IMR-90 (cell line): ENCODE measurements at regions not wholly inside any gene's neighbourhood (a gene's known extent, or its start where the extent isn't known, plus 50 kb on each side); places are given as distances from the start of the nearest gene placed in this dataset.

Source experiments
- ATAC-seq: fragments of 200-7000 bp; cut with Tn5 transposase; 2 replicates; pipeline ENCODE4 v1.9.1; 2020; ENCODE audit warnings: low read depth, mild to moderate bottlenecking, moderate library complexity
- BruUV-seq: library from RNA; stranded (reverse); fragments of 400-500 nt; replicated peaks from 2 replicates; lab custom pipeline; 2021; lab: Mats Ljungman, UMichigan
- CTCF ChIA-PET: fragments of 300-600 bp; formaldehyde crosslinking; extraction: SDS; loops from one replicate; lab custom pipeline; 2021; ENCODE audit warnings: antibody characterized with exemption; lab: Yijun Ruan, JAX
- POLR2A ChIA-PET: fragments of 300-600 bp; sonication (Branson Sonifier 250); formaldehyde crosslinking; loops from one replicate; lab custom pipeline; 2022; ENCODE audit warnings: antibody characterized with exemption; ENCODE audit not compliant: unreplicated experiment; lab: Charles Lee
- DNase-seq: peaks from one replicate; pipeline ENCODE4 v3.0.0; 2013
- H2AFZ ChIP-seq: replicated peaks from 2 replicates; pipeline ENCODE3; 2013; ENCODE audit warnings: low read length, mild to moderate bottlenecking; ENCODE audit not compliant: poor library complexity
- H2AK5ac ChIP-seq: 2 replicates; pipeline ENCODE4 v1.6.1; 2013; ENCODE audit warnings: low read depth, low read length, inconsistent platforms
- H2AK9ac ChIP-seq: replicated peaks from 2 replicates; pipeline ENCODE3; 2013; ENCODE audit warnings: mild to moderate bottlenecking, low read depth, low read length, moderate library complexity; ENCODE audit not compliant: poor library complexity
- H2BK120ac ChIP-seq: 2 replicates; pipeline ENCODE4 v1.6.1; 2013; ENCODE audit warnings: low read depth, low read length, inconsistent platforms
- H2BK15ac ChIP-seq: 3 replicates; pipeline ENCODE4 v1.6.1; 2013; ENCODE audit warnings: low read depth, low read length, inconsistent platforms
- H2BK20ac ChIP-seq: 2 replicates; pipeline ENCODE4 v1.6.1; 2013; ENCODE audit warnings: low read depth, mild to moderate bottlenecking, inconsistent platforms, low read length, moderate library complexity
- H2BK5ac ChIP-seq: 2 replicates; pipeline ENCODE4 v1.6.1; 2013; ENCODE audit warnings: mild to moderate bottlenecking, low read depth, low read length, inconsistent platforms; ENCODE audit not compliant: poor library complexity, severe bottlenecking
- H3K14ac ChIP-seq: replicated peaks from 2 replicates; pipeline ENCODE4 v1.6.1; 2013; ENCODE audit warnings: low read depth, low read length, inconsistent platforms
- H3K18ac ChIP-seq: 2 replicates; pipeline ENCODE4 v1.6.1; 2013; ENCODE audit warnings: low read depth, low read length, control low read depth
- H3K23ac ChIP-seq: 2 replicates; pipeline ENCODE4 v1.6.1; 2013; ENCODE audit warnings: low read depth, low read length, inconsistent platforms
- H3K27ac ChIP-seq: 2 replicates; pipeline ENCODE4 v1.5.1; 2013; ENCODE audit warnings: mild to moderate bottlenecking, control low read depth, low read length; ENCODE audit not compliant: insufficient read depth
- H3K27me3 ChIP-seq: 2 replicates; pipeline ENCODE4 v1.6.1; 2013; ENCODE audit warnings: low read length; ENCODE audit not compliant: control insufficient read depth, insufficient read depth
- H3K36me3 ChIP-seq: 2 replicates; pipeline ENCODE4 v1.6.1; 2013; ENCODE audit warnings: low read length, mixed read lengths; ENCODE audit not compliant: control insufficient read depth, insufficient read depth
- H3K4ac ChIP-seq: 2 replicates; pipeline ENCODE4 v1.6.1; 2013; ENCODE audit warnings: low read depth, low read length, inconsistent platforms
- H3K4me1 ChIP-seq: 2 replicates; pipeline ENCODE4 v1.6.1; 2013; ENCODE audit warnings: low read length, mixed read lengths; ENCODE audit not compliant: control insufficient read depth, insufficient read depth
- H3K4me2 ChIP-seq: 2 replicates; pipeline ENCODE4 v1.6.1; 2013; ENCODE audit warnings: low read depth, mild to moderate bottlenecking, control low read depth, low read length, moderate library complexity
- H3K4me3 ChIP-seq: 2 replicates; pipeline ENCODE4 v1.5.1; 2013; ENCODE audit warnings: low read depth, mild to moderate bottlenecking, control low read depth, low read length, moderate library complexity; ENCODE audit not compliant: insufficient read depth
- H3K56ac ChIP-seq: 2 replicates; pipeline ENCODE4 v1.6.1; 2013; ENCODE audit warnings: low read length, inconsistent platforms; ENCODE audit not compliant: insufficient read depth; ENCODE audit errors: extremely low read depth
- H3K79me1 ChIP-seq, 2 experiments: 2 replicates each; pipeline ENCODE4 v1.6.1; 2013; ENCODE audit warnings: low read length in 2 of 2, inconsistent platforms in 1 of 2, low read depth in 1 of 2
- H3K9ac ChIP-seq: 2 replicates; pipeline ENCODE4 v1.6.1; 2013; ENCODE audit warnings: low read depth, low read length, control low read depth
- H3K9me1 ChIP-seq: 2 replicates; pipeline ENCODE4 v1.6.1; 2013; ENCODE audit warnings: low read length, inconsistent platforms; ENCODE audit not compliant: insufficient read depth
- H3K9me3 ChIP-seq: 2 replicates; pipeline ENCODE4 v1.6.1; 2013; ENCODE audit warnings: low read length; ENCODE audit not compliant: control insufficient read depth, insufficient read depth
- H4K20me1 ChIP-seq: 2 replicates; pipeline ENCODE4 v1.6.1; 2013; ENCODE audit warnings: low read length, inconsistent platforms; ENCODE audit not compliant: insufficient read depth
- H4K5ac ChIP-seq: 2 replicates; pipeline ENCODE4 v1.6.1; 2013; ENCODE audit warnings: mild to moderate bottlenecking, low read depth, low read length, control low read depth
- H4K8ac ChIP-seq, 2 experiments: 2 replicates each; pipeline ENCODE4 v1.6.1; 2013; ENCODE audit warnings: low read depth in 2 of 2, low read length in 2 of 2, control low read depth in 1 of 2, inconsistent platforms in 1 of 2
- H4K91ac ChIP-seq: 2 replicates; pipeline ENCODE4 v1.6.1; 2013; ENCODE audit warnings: low read depth, low read length, inconsistent platforms; ENCODE audit not compliant: insufficient read depth
- BHLHE40 ChIP-seq: fragments of 150-350 bp; IDR thresholded peaks from 2 replicates; pipeline ENCODE4 v1.6.1; 2016; ENCODE audit warnings: mild to moderate bottlenecking, low read depth, low read length
- CEBPB ChIP-seq: IDR thresholded peaks from 2 replicates; pipeline ENCODE4 v1.6.1; 2012; ENCODE audit warnings: low read depth, low read length, improper control_type of control experiment
- CHD1 ChIP-seq: IDR thresholded peaks from 2 replicates; pipeline ENCODE4 v1.6.1; 2012; ENCODE audit warnings: low read depth, low read length, improper control_type of control experiment
- CTCF ChIP-seq: conservative IDR thresholded peaks from 2 replicates; pipeline ENCODE4 v1.5.1; 2012; ENCODE audit warnings: mild to moderate bottlenecking, low read depth, low read length, improper control_type of control experiment
- ELK1 ChIP-seq: fragments of 150-350 bp; IDR thresholded peaks from 2 replicates; pipeline ENCODE4 v1.6.1; 2016; ENCODE audit warnings: low read depth, mild to moderate bottlenecking, low read length, moderate library complexity, borderline replicate concordance
- FOS ChIP-seq: fragments of 150-350 bp; IDR thresholded peaks from 2 replicates; pipeline ENCODE4 v1.6.1; 2016; ENCODE audit warnings: low read depth, low read length
- MAFK ChIP-seq: IDR thresholded peaks from 2 replicates; pipeline ENCODE4 v1.6.1; 2012; ENCODE audit warnings: low read depth, low read length, improper control_type of control experiment
- MAZ ChIP-seq: IDR thresholded peaks from 2 replicates; pipeline ENCODE4 v1.6.1; 2012; ENCODE audit warnings: low read depth, mild to moderate bottlenecking, low read length, improper control_type of control experiment, moderate library complexity, borderline replicate concordance
- MXI1 ChIP-seq: IDR thresholded peaks from 2 replicates; pipeline ENCODE4 v1.6.1; 2012; ENCODE audit warnings: low read depth, mild to moderate bottlenecking, low read length, moderate library complexity, borderline replicate concordance
- NFE2L2 ChIP-seq: fragments of 150-350 bp; IDR thresholded peaks from 2 replicates; pipeline ENCODE4 v1.6.1; 2016; ENCODE audit warnings: low read depth, mild to moderate bottlenecking, low read length
- RAD21 ChIP-seq: IDR thresholded peaks from 2 replicates; pipeline ENCODE4 v1.6.1; 2012; ENCODE audit warnings: low read length, improper control_type of control experiment
- RCOR1 ChIP-seq: IDR thresholded peaks from 2 replicates; pipeline ENCODE4 v1.6.1; 2012; ENCODE audit warnings: mild to moderate bottlenecking, low read length, improper control_type of control experiment; ENCODE audit not compliant: insufficient replicate concordance
- SMC3 ChIP-seq: fragments of 150-350 bp; IDR thresholded peaks from 2 replicates; pipeline ENCODE4 v1.6.1; 2016; ENCODE audit warnings: low read depth, mild to moderate bottlenecking, antibody characterized with exemption, low read length, moderate library complexity
- USF2 ChIP-seq: fragments of 150-350 bp; IDR thresholded peaks from 2 replicates; pipeline ENCODE4 v1.6.1; 2017; ENCODE audit warnings: mild to moderate bottlenecking, antibody characterized with exemption, low read length, low read depth
- WGBS, 2 experiments: methylation state at CpG; one replicate each; pipeline versions ENCODE4 v1.1.5 to v1.1.7; 2013; ENCODE audit warnings: missing lambda C conversion rate in 2 of 2; ENCODE audit not compliant: insufficient read length in 1 of 2; ENCODE audit errors: extremely low coverage in 2 of 2; 5-methylcytosine and 5-hydroxymethylcytosine counted together
- dilution Hi-C: fragments of 300-500 bp; cut with HindIII; formaldehyde crosslinking; loops from one replicate; pipeline ENCODE4 v1.14.3; 2018; ENCODE audit warnings: low sequenced_read_pairs; ENCODE audit not compliant: unreplicated experiment
- in situ Hi-C: fragments of 300-500 bp; cut with MboI; formaldehyde crosslinking; loops from 3 replicates; pipeline ENCODE4 v1.14.3; 2019; ENCODE audit warnings: low sequenced_read_pairs, inconsistent platforms, mixed read lengths
- intact Hi-C: fragments of 100-400 bp; cut with micrococcal nuclease; formaldehyde crosslinking; loops from 2 replicates; pipeline ENCODE4 v1.10.0; 2022

GRCh38 chr16:77064037-77064436, 127.0 kb upstream of the MON1B start:
- in situ Hi-C loops, result no loop called here
- intact Hi-C loops, result no loop called here
- H2AK9ac ChIP-seq, result no peak overlapping the region
- H2AK5ac ChIP-seq, result no peak overlapping the region
- no peak overlapping the region for H2AFZ ChIP-seq
- ChIA-PET POLR2A (no interaction called here), CTCF (no interaction called here)
- no peak overlapping the region for H3K27ac ChIP-seq
- no peaks in the 10 kb centered on the region for H3K4me1 ChIP-seq
- TF ChIP-seq RAD21, result no peak
- no peak for TF ChIP-seq CTCF
- TF ChIP-seq MXI1, result no peak
- TF ChIP-seq NFE2L2, result no peak
- no peak for TF ChIP-seq CEBPB
- no peak for TF ChIP-seq SMC3
- TF ChIP-seq RCOR1, result no peak
- TF ChIP-seq MAZ, result no peak
- TF ChIP-seq FOS, result no peak
- no peak for TF ChIP-seq BHLHE40
- TF ChIP-seq MAFK, result no peak
- no peak for TF ChIP-seq CHD1
- TF ChIP-seq USF2, result no peak
- no peak for TF ChIP-seq ELK1
- H3K27me3 ChIP-seq, result no peaks in the 10 kb centered on the region
- H2BK120ac ChIP-seq, result no peak overlapping the region
- H4K5ac ChIP-seq, result no peak overlapping the region
- dilution Hi-C loops, result no loop called here
- no peak overlapping the region for H3K23ac ChIP-seq
- no peaks in the 10 kb centered on the region for H3K9me1 ChIP-seq
- H3K56ac ChIP-seq, result no peak overlapping the region
- WGBS, 2 experiments, result 8% methylated on average over 2 of the region's 7 CpGs; no CpG with 5 or more reads in 1 of the 2 experiments
- H3K4me3 ChIP-seq, result no peak overlapping the region
- no peaks in the 10 kb centered on the region for H4K20me1 ChIP-seq
- no peak overlapping the region for H3K14ac ChIP-seq
- no peaks in the 10 kb centered on the region for H3K36me3 ChIP-seq
- H3K79me1 ChIP-seq, result no peaks in the 10 kb centered on the region
- H2BK15ac ChIP-seq, result no peak overlapping the region
- no peak overlapping the region for H4K8ac ChIP-seq
- H3K9ac ChIP-seq, result no peak overlapping the region
- DNase-seq (no peak), ATAC-seq (no peak)
- H3K9me3 ChIP-seq, result peaks cover 7% of the 10 kb centered on the region
- no peak overlapping the region for H2BK5ac ChIP-seq
- no TSS peak for BruUV-seq
- H3K18ac ChIP-seq, result no peak overlapping the region
- H2BK20ac ChIP-seq, result no peak overlapping the region
- no peak overlapping the region for H4K91ac ChIP-seq
- no peak overlapping the region for H3K4me2 ChIP-seq
- no peak overlapping the region for H3K4ac ChIP-seq
